Esophagus squamous epithelium (tissue), 4 donors: ENCODE measurements at regions not wholly inside any gene's neighbourhood (a gene's known extent, or its start where the extent isn't known, plus 50 kb on each side); places are given as distances from the start of the nearest gene placed in this dataset.

Experiments used
- POLR2A ChIP-seq, 4 donors: fragments of 450-650 bp; IDR thresholded peaks; one replicate each; pipeline ENCODE4 v1.6.1; 2017; ENCODE audit warnings: antibody characterized with exemption in 4 of 4, mild to moderate bottlenecking in 4 of 4, moderate library complexity in 3 of 4
- TF ChIP-seq, protein P1 (sequence below), 6 experiments: fragments of 450-650 bp in 4 of 6; fragments of 200-600 bp in 2 of 6; sonication (generic) in 2 of 6; IDR thresholded peaks; one replicate each; pipeline ENCODE4 v1.5.1; 2016 to 2019; ENCODE audit warnings: antibody characterized with exemption in 6 of 6, mild to moderate bottlenecking in 4 of 6, moderate library complexity in 4 of 6

DNA sequence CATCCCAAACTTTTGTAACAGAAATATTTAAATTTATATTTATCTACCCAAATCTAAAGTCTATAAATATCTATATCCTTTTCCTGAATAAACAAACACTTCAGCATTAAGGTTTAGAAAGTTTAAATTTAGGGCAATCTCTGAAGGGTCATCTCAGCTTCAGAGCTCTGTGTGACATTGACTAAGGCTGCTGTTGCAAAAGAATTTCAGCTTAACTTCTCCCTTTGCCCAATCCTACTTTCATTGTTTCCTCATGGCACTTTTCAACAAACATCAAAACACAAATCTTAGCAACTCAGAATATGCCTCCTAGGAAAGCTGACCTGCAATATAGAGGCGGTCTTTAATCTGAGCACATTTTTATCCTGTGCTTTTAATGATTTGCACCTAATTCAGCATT is 79.7 kb upstream of the BANK1 start:
- TF ChIP-seq POLR2A (IDR thresholded peaks at IDR 0.05): no peak
- TF ChIP-seq, protein P1, sequence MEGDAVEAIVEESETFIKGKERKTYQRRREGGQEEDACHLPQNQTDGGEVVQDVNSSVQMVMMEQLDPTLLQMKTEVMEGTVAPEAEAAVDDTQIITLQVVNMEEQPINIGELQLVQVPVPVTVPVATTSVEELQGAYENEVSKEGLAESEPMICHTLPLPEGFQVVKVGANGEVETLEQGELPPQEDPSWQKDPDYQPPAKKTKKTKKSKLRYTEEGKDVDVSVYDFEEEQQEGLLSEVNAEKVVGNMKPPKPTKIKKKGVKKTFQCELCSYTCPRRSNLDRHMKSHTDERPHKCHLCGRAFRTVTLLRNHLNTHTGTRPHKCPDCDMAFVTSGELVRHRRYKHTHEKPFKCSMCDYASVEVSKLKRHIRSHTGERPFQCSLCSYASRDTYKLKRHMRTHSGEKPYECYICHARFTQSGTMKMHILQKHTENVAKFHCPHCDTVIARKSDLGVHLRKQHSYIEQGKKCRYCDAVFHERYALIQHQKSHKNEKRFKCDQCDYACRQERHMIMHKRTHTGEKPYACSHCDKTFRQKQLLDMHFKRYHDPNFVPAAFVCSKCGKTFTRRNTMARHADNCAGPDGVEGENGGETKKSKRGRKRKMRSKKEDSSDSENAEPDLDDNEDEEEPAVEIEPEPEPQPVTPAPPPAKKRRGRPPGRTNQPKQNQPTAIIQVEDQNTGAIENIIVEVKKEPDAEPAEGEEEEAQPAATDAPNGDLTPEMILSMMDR (IDR thresholded peaks at IDR 0.05): no peak
